Colonic mucosa (tissue), 4 donors: ENCODE measurements at regions not wholly inside any gene's neighbourhood (a gene's known extent, or its start where the extent isn't known, plus 50 kb on each side); places are given as distances from the start of the nearest gene placed in this dataset.

Source experiments
- DNase-seq: peaks from one replicate; pipeline ENCODE4 v3.0.0-alpha.2; 2020
- H3K27ac ChIP-seq: fragments of 200-600 bp; one replicate; pipeline ENCODE4 v1.8.0; 2021
- H3K27me3 ChIP-seq: fragments of 200-600 bp; one replicate; pipeline ENCODE4 v1.8.0; 2021
- H3K36me3 ChIP-seq: fragments of 200-600 bp; one replicate; pipeline ENCODE4 v1.8.0; 2021
- H3K4me1 ChIP-seq: fragments of 200-600 bp; one replicate; pipeline ENCODE4 v1.8.0; 2021; ENCODE audit warnings: mild to moderate bottlenecking
- H3K4me3 ChIP-seq: fragments of 200-600 bp; one replicate; pipeline ENCODE4 v1.8.0; 2021
- H3K9ac ChIP-seq, 2 donors: one replicate each; pipeline ENCODE4 v1.7.0; 2013; ENCODE audit warnings: control low read depth in 2 of 2, low read depth in 2 of 2, low read length in 2 of 2
- H3K9me3 ChIP-seq: fragments of 200-600 bp; one replicate; pipeline ENCODE4 v1.8.0; 2021
- CTCF ChIP-seq: fragments of 200-600 bp; IDR thresholded peaks from one replicate; pipeline ENCODE4 v1.8.0; 2022; ENCODE audit warnings: antibody characterized with exemption, mild to moderate bottlenecking
- intact Hi-C: fragments of 100-400 bp; cut with DNase I; formaldehyde crosslinking; loops from one replicate; pipeline ENCODE4 v1.14.1; 2022
- donor health status: healthy.
- donor health status: DM: no; HTN: no; CAD: no.
- donor health status: DM: no; HTN: no; CAD: no.

- H3K4me1 ChIP-seq: no peaks in the 10 kb centered on the region
- no peaks in the 10 kb centered on the region for H3K9me3 ChIP-seq
- no peak for DNase-seq
- H3K27ac ChIP-seq: no peak overlapping the region
- H3K27me3 ChIP-seq: no peaks in the 10 kb centered on the region
- H3K9ac ChIP-seq: no peak overlapping the region
- H3K4me3 ChIP-seq: no peak overlapping the region
- TF ChIP-seq CTCF: no peak
- intact Hi-C loops: no loop called here
- no peaks in the 10 kb centered on the region for H3K36me3 ChIP-seq
Observed at GRCh38 chr7:46131916-46132795, 211.1 kb upstream of the IGFBP3 start.

GRCh38 chr7:46129831-46130230, 208.8 kb upstream of the IGFBP3 start:
- intact Hi-C loops: no loop called here
- H3K4me3 ChIP-seq: no peak overlapping the region
- no peaks in the 10 kb centered on the region for H3K36me3 ChIP-seq
- H3K9me3 ChIP-seq: no peaks in the 10 kb centered on the region
- no peak overlapping the region for H3K9ac ChIP-seq
- H3K27me3 ChIP-seq: no peaks in the 10 kb centered on the region
- DNase-seq: no peak
- no peak overlapping the region for H3K27ac ChIP-seq
- H3K4me1 ChIP-seq: no peaks in the 10 kb centered on the region
- no peak for TF ChIP-seq CTCF

DNA sequence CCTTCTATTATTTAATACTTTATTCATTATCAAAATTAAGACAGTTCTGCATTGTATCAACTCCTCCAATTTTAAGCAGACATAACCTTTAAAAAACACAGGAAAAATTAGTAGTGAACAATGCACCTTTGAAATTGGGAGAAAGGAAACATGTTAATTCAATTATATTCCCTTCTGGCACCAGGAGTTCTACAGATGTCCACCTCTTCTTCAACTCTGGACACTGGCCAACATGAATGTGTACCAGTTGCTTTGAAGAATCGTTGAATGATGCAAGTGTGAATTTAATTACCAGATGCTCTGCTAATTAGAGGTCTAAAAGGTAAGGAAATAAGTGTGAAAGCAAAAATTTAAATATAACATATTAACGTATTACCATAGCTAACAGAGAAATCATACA, 206.7 kb upstream of the IGFBP3 start:
- DNase-seq: no peak
- H3K27ac ChIP-seq: no peak overlapping the region
- no peaks in the 10 kb centered on the region for H3K4me1 ChIP-seq
- no peak for TF ChIP-seq CTCF
- H3K9me3 ChIP-seq: no peaks in the 10 kb centered on the region
- no peaks in the 10 kb centered on the region for H3K36me3 ChIP-seq
- no peaks in the 10 kb centered on the region for H3K27me3 ChIP-seq
- H3K4me3 ChIP-seq: no peak overlapping the region
- intact Hi-C loops: no loop called here
- no peak overlapping the region for H3K9ac ChIP-seq

DNA sequence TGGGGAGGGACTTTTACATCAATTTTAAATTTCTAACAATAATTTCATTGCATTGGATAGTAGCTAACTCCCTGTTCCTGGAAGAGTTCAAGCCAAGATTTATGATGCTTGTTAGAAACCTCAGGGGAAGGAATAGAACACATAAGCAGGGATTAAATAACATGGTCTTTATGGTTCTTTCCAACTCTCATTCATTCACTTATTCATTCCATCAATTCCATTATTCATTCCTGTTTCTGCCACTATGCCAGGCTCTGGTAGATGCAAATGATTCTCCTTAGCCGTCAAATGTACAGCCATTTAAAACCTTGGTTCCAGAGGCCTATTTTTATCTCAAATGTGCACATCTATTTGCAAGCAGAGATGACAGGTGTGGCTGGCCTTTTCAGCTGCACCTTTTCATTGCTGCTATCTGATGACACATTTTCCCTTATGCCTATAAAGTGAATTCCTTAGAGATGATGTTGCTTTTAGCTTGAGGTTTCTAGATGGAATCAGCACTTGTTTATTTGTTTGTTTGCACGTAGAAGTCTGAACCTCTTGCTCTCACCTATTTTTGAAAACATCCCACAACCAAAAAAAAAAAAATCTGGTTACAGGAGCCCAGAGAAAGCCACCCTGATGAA, 205.7 kb upstream of the IGFBP3 start:
- H3K27ac ChIP-seq: no peak overlapping the region
- DNase-seq: no peak
- TF ChIP-seq CTCF: no peak
- H3K9me3 ChIP-seq: no peaks in the 10 kb centered on the region
- H3K9ac ChIP-seq: no peak overlapping the region
- H3K4me3 ChIP-seq: no peak overlapping the region
- no peaks in the 10 kb centered on the region for H3K27me3 ChIP-seq
- no peaks in the 10 kb centered on the region for H3K4me1 ChIP-seq
- intact Hi-C loops: no loop called here
- H3K36me3 ChIP-seq: no peaks in the 10 kb centered on the region

GRCh38 chr7:46123756-46124343, 202.8 kb upstream of the IGFBP3 start:
- no peak for TF ChIP-seq CTCF
- intact Hi-C loops: no loop called here

More at GRCh38 chr7:46123756-46124343, 202.8 kb upstream of the IGFBP3 start:
- Histone ChIP-seq H3K9ac (no peak overlapping the region), H3K36me3 (no peaks in the 10 kb centered on the region), H3K27me3 (no peaks in the 10 kb centered on the region), H3K4me1 (no peaks in the 10 kb centered on the region), H3K4me3 (no peak overlapping the region), H3K27ac (no peak overlapping the region), H3K9me3 (no peaks in the 10 kb centered on the region)
- no peak for DNase-seq
